ENCODE measurements at regions not wholly inside any gene's neighbourhood (a gene's known extent, or its start where the extent isn't known, plus 50 kb on each side); places are given as distances from the start of the nearest gene placed in this dataset.

DNA sequence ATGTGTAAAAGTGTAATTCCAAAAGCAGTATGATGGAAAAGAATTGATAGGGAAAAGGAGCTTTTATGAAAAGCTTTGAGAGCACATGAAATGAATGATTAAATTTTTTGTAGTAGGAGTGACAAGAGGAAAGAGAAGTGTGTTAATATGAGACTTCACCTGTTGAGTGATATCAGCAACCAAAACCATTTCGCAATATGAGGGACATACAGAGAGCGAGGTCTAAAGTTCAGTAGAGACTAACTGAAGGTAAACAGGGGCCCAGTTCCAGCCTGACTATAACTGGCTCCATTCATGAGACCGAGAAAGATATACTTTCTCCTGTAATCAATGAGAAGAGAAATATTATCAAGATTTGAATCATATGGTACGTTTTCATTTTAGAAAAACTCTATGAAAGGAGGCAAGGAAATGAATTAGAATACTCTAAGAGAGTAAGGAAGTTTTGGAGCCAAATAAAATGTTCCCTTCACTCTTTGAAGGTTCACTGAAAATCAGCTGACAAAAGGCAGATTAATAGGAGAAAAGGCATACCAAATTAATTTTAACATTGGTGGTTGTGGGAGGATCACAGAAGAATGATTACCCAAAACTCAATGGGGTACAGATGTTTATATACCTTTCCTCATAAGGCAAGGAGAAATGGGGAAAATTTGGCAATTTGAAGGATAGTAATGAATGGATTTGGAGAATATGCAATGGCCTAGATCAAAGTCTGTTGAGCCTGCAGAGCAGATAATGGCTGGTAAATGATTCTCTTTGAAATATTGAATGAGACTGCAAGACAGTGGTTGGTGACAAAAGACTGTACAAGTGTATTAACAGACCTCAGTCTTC, 932.2 kb downstream of the TDRD15 start (continued):
- TF ChIP-seq, protein P1, sequence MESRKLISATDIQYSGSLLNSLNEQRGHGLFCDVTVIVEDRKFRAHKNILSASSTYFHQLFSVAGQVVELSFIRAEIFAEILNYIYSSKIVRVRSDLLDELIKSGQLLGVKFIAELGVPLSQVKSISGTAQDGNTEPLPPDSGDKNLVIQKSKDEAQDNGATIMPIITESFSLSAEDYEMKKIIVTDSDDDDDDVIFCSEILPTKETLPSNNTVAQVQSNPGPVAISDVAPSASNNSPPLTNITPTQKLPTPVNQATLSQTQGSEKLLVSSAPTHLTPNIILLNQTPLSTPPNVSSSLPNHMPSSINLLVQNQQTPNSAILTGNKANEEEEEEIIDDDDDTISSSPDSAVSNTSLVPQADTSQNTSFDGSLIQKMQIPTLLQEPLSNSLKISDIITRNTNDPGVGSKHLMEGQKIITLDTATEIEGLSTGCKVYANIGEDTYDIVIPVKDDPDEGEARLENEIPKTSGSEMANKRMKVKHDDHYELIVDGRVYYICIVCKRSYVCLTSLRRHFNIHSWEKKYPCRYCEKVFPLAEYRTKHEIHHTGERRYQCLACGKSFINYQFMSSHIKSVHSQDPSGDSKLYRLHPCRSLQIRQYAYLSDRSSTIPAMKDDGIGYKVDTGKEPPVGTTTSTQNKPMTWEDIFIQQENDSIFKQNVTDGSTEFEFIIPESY (CRISPR knock-in tag; IDR thresholded peaks at IDR 0.05), result no peak
- TF ChIP-seq, protein P2, sequence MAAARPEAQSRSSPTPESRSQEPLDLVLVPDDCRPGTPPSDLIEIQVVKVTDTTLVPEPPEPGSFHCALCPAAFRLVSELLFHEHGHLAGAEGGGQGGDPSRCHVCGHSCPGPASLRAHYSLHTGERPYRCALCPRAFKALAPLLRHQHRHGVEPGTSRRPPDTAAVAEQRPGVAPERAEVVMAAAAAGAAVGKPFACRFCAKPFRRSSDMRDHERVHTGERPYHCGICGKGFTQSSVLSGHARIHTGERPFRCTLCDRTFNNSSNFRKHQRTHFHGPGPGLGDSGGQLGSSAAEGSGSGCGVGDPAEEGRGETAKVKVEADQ (CRISPR knock-in tag; IDR thresholded peaks at IDR 0.05; ENCODE audit: borderline replicate concordance), result 0 out of 2 replicates have a peak, but pooled peaks have one; percentile 42
- TF ChIP-seq FLYWCH1 (CRISPR knock-in tag; IDR thresholded peaks at IDR 0.05), result no peak
- no peak; the same call in 1 of the 2 replicates for TF ChIP-seq REPIN1 (CRISPR knock-in tag; IDR thresholded peaks at IDR 0.05; ENCODE audit: borderline replicate concordance, low read depth)
- TF ChIP-seq SMC3 (IDR thresholded peaks at IDR 0.05; ENCODE audit: low read length), result peak; percentile 54; the same call in 1 of the 2 replicates
- TF ChIP-seq MZF1 (CRISPR knock-in tag; IDR thresholded peaks at IDR 0.05; ENCODE audit: borderline replicate concordance), result no peak
- no peak for TF ChIP-seq SNAPC2 (CRISPR knock-in tag; IDR thresholded peaks at IDR 0.05)
- no peak for TF ChIP-seq KDM5B (CRISPR knock-in tag; IDR thresholded peaks at IDR 0.05; ENCODE audit: borderline replicate concordance)
- TF ChIP-seq SAFB2 (CRISPR knock-in tag; IDR thresholded peaks at IDR 0.05; ENCODE audit: borderline replicate concordance, low read depth), result no peak; the same call in 1 of the 2 replicates
- TF ChIP-seq PRPF4 (IDR thresholded peaks at IDR 0.05; ENCODE audit: low read depth, low read length, poor library complexity, severe bottlenecking), result no peak
- TF ChIP-seq ZNF558 (CRISPR knock-in tag; IDR thresholded peaks at IDR 0.05; ENCODE audit: borderline replicate concordance), result peak; percentile 59; the same call in 1 of the 2 replicates
- TF ChIP-seq RFX3 (CRISPR knock-in tag; IDR thresholded peaks at IDR 0.05), result no peak
- TF ChIP-seq ZFY (CRISPR knock-in tag; IDR thresholded peaks at IDR 0.05), result peak; percentile 46; the same call in 1 of the 2 replicates
- peak; percentile 68 for TF ChIP-seq TARDBP (CRISPR knock-in tag; IDR thresholded peaks at IDR 0.05)
- TF ChIP-seq SOX13 (IDR thresholded peaks at IDR 0.05), result 0 out of 2 replicates have a peak, but pooled peaks have one; percentile 54
- TF ChIP-seq SOX13 (CRISPR knock-in tag; conservative IDR thresholded peaks at IDR 0.05 in 1 of 2, IDR thresholded peaks at IDR 0.05 in 1 of 2), result peak in 1 of 2 experiments; percentile 85; a peak in 2 of 4 replicates
- TF ChIP-seq ZNF709 (CRISPR knock-in tag; IDR thresholded peaks at IDR 0.05), result no peak
- no peak for TF ChIP-seq U2AF1 (optimal IDR thresholded peaks at IDR 0.05; ENCODE audit: low read depth, low read length)
- TF ChIP-seq, protein P3, sequence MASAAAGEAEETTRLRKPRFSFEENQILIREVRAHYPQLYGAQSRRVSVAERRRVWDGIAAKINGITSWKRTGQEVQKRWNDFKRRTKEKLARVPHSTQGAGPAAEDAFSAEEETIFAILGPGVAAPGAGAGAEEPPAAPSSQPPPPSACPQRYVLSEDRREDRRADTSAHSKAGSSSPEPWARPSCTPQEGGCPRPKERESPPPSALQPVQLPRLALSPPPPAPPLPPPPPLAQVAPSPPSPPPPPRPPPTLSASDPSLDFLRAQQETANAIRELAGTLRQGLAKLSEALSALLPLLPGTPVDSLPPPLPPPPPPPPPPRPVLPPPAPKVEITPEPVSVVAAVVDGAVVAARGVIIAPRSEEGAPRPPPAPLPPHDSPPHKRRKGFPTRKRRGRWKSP (CRISPR knock-in tag; IDR thresholded peaks at IDR 0.05), result no peak; the same call in 1 of the 2 replicates
- 0 out of 2 replicates have a peak, but pooled peaks have one; percentile 48 for TF ChIP-seq GATAD1 (CRISPR knock-in tag; IDR thresholded peaks at IDR 0.05)
- TF ChIP-seq, protein P4, sequence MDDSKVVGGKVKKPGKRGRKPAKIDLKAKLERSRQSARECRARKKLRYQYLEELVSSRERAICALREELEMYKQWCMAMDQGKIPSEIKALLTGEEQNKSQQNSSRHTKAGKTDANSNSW (CRISPR knock-in tag; IDR thresholded peaks at IDR 0.05; ENCODE audit: borderline replicate concordance), result no peak
- no peak for TF ChIP-seq TMF1 (CRISPR knock-in tag; IDR thresholded peaks at IDR 0.05; ENCODE audit: low read depth)
- TF ChIP-seq, protein P5, sequence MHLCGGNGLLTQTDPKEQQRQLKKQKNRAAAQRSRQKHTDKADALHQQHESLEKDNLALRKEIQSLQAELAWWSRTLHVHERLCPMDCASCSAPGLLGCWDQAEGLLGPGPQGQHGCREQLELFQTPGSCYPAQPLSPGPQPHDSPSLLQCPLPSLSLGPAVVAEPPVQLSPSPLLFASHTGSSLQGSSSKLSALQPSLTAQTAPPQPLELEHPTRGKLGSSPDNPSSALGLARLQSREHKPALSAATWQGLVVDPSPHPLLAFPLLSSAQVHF (CRISPR knock-in tag; IDR thresholded peaks at IDR 0.05), result no peak
- peak in 1 of 2 experiments; percentile 67; a peak in 1 of 4 replicates for TF ChIP-seq KLF16 (CRISPR knock-in tag; IDR thresholded peaks at IDR 0.05)

Measured in HepG2 (cell line).